ENCODE measurements at regions not wholly inside any gene's neighbourhood (a gene's known extent, or its start where the extent isn't known, plus 50 kb on each side); places are given as distances from the start of the nearest gene placed in this dataset.

- no peak for DNase-seq
These were observed 396.6 kb upstream of the WWC1 start for GRCh38 chr5:167894631-167895472.

GRCh38 chr5:167895899-167896659 is 395.4 kb upstream of the WWC1 start:
- DNase-seq = no peak

DNA sequence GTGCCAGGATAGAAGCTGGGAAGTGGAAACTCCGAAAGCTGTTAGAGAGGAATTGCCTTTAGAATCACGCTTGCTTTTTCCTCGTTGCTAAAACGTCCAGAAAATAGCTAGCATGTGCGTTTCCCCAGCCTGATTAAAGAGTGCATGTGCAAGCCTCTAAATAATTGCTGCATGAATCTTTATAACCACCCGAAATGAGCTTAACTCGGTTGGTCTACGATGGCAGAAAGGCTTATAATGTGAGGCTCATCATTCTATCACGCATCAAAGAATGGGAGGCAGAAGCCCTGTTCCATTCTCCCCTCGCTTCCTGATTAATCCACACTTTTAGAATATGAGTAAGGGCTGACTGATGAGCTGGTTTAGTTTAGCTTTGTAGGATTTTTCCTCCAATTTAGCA is 394.6 kb upstream of the WWC1 start:
- DNase-seq = no peak

- DNase-seq = no peak
These were observed 394.1 kb upstream of the WWC1 start for GRCh38 chr5:167897371-167897770.

- no peak for DNase-seq
These were observed 392.9 kb upstream of the WWC1 start for GRCh38 chr5:167898361-167899042.

GRCh38 chr5:167899490-167900070 is 391.9 kb upstream of the WWC1 start:
- no peak for DNase-seq

DNA sequence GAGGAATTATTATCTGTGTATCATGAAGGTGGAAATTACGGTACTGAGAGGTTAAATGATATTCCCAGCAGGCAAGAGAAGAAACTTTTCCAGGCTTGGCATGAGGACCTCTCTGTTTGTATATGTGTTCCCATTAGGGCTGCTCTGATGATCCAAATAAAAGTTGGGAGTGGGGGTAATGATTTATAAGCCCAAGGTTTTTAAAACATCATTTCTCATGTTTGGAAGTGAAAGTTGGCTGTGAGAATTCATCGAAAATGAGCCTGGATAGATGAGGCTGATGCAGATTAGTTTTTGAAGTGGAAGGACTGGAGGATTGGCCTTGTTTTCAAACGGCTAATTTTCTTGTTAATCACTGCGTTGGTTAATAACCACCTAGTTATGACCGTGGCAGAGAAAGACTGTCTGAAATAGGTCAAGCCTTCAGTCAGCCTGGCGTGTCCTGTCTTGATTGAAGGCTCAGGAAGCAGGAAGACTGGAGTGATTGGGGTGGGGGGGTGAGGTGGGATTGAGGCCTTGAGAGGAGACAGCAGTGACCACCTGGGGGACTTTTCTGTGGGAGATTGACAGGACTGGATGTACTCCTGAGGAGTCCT is 391.0 kb upstream of the WWC1 start:
- no peak for DNase-seq

GRCh38 chr5:167902298-167902697 is 389.1 kb upstream of the WWC1 start:
- DNase-seq = no peak

GRCh38 chr5:167903243-167903642 is 388.2 kb upstream of the WWC1 start:
- no peak for DNase-seq

DNA sequence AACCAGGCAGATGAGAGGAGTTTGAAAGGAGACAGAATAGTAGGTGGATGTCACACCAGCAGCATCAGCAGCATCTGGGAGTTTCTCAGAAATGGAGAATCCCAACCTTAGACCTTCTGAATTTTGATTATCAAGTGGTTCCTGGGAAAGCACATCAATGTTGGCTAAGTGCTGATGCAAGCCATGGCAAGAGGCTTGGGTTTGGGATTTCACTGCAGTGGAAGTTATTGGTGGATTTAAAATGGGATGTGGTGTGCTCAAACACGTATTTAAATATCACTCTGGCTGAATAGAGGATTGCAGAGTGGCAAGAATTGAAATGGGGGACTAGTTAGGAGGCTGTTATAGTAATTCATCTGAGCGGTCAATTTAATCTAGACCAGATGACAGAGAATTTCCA is 387.8 kb upstream of the WWC1 start:
- DNase-seq = no peak

GRCh38 chr5:167905919-167906853 is 385.3 kb upstream of the WWC1 start:
- no peak for DNase-seq

GRCh38 chr5:167908606-167909005 is 382.8 kb upstream of the WWC1 start:
- no peak for DNase-seq

DNA sequence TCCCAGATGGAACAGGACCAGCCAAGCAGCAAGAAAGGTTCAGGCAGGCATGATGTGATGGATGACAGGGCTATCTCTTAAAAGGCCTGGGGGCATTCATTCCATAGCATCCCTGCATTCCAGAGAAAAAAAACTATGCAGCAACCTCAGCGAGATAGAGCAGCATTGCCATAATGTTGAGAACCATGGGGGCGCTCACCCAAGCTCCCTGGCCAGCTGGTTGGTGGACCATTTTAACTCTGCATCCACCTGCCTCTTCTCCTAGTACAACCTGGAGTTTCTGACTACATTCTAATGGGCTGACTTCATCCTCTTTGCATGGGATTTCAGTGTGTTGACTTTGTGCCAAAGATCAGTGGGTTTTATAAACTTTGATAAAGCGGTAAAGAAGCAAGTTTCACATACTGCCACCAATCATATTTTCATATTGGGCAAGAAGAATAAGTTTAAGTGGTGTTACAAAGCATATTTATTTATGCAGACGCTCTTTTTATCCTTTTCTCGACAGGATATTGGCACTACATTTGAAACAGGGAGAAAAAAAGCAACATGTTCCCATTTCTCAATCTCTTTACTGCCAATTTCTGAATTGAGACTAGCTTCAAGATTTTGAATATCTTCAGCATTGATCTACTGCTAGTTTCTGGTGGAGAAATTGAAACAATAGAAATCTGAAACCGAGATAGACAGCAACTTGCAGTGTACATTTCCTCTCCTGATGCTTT is 378.3 kb upstream of the WWC1 start:
- no peak for DNase-seq

DNA sequence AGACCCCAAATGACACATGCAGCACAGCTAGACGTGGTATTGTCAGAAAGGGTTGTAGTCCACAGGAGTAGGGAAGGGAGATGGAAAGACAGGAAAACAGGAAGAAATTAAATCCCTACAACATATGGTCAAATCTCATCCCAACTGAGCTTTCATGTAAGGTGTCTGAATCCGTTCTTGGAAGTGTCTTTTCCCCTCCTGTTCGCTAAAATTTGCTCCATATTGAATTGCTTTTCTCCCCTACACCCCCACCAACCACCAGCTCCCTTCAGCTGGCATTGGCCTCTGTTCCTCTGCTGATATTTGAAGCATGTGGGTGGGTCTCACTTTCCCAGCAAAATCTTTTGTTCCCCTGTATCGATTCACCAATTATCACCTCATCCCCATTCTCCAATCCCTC is 376.2 kb upstream of the WWC1 start:
- no peak for DNase-seq

DNA sequence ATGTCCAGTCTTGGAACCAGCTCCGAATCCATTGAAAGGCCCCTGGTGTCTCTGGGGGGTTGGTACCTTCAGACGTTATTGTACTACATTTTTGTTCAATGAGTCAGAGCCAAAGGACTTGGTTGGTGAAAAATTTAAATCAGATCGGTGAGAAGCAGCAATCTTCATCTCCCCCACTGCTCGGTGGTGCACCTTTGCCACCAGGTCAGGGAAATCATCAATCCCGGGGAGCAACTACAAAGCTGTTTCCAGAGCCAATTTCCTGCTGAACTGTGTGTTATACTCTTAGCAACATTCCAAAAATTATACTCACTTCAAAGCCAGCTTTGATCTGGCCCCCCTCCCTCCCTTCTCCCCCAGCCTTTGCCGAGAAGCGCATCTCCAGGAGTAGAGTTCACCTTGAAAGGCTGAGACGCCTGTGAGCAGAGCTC is 375.2 kb upstream of the WWC1 start:
- DNase-seq = peak; percentile 32

DNA sequence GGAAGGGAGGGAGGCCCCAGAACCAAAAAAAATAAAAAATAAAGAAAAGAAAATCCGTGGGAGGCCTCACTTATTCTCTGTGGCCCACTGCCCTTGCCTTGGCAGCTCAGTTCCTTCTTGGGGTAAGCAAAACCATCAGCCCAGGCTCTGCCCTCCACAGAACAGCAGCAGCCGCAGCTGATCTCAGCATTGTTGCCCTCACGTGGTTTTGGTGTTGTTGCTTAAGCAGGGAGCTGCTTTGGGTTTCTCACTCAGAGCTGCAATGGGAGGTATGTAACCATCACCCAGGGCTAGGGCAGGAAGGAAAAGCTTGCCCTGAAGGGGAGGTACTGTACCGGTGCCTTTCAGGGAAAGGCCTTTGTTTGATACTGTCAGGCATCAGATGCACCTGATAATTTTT is 374.7 kb upstream of the WWC1 start:
- no peak for DNase-seq

GRCh38 chr5:167918184-167918812 is 373.1 kb upstream of the WWC1 start:
- DNase-seq = no peak

- no peak for DNase-seq
These were observed 372.5 kb upstream of the WWC1 start for GRCh38 chr5:167918813-167919483.

- no peak for DNase-seq
These were observed 370.9 kb upstream of the WWC1 start for GRCh38 chr5:167920589-167920988.

Measured in right kidney (tissue), 1 donor.